ENCODE measurements at regions not wholly inside any gene's neighbourhood (a gene's known extent, or its start where the extent isn't known, plus 50 kb on each side); places are given as distances from the start of the nearest gene placed in this dataset.

DNA sequence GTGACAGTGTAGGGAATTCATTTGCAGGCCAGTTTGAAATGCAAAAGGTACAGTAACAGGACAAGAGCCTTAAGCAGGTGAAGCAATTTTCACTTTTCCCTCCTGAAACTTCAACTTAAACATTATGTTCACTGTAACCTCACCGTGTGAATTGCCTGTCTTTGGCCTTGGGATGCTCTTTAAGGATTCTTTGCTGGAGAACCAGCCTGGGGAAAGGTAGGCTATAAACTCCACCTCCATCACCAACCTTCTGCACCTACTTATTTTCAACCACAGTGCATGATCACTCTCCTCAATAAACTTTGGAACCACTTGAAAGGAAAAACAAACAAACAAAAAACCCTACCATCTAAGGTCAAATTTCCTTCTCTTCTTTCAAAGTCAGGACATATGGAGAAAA lies 300.5 kb downstream of the TLE1 start:
- DNase-seq, result no peak

DNA sequence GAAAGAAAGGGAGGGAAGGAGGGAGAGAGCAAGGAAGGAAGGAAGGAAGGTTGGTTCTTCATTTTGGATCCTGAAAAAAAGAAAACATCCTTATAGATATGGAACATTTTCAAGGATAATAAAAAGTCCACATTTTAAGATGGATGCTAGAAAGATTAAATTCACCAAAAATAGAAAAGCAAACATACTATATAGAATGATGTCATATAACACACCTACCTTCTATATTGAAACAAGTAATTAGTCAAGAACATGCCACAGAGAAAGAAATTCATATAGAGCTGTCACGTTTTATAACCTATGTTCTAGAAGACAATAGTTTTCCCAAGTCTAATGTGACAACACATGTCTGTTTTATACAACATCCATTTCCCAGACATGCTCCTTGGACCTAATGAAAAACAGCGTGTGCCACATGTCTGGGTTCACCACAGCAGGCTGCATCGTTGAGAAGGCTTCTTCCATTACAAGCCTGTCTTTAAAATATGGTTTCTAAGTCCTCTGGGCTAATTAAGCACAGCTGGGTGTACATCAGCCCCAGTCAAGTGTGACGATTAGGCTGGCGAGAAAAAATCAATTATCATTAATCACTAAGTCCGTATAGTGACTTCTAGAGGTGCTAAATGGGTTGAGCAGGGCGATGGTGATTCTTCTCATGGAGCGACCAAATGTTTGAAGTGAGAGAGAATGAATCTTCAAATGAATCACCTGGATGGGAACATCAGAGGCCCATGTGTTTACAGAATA lies 301.8 kb downstream of the TLE1 start:
- no peak for DNase-seq

- DNase-seq, result no peak
Measured at GRCh38 chr9:81384911-81385310, 304.4 kb downstream of the TLE1 start.

GRCh38 chr9:81382281-81382680 lies 307.1 kb downstream of the TLE1 start:
- DNase-seq, result no peak

GRCh38 chr9:81381694-81382093 lies 307.7 kb downstream of the TLE1 start:
- DNase-seq, result no peak

DNA sequence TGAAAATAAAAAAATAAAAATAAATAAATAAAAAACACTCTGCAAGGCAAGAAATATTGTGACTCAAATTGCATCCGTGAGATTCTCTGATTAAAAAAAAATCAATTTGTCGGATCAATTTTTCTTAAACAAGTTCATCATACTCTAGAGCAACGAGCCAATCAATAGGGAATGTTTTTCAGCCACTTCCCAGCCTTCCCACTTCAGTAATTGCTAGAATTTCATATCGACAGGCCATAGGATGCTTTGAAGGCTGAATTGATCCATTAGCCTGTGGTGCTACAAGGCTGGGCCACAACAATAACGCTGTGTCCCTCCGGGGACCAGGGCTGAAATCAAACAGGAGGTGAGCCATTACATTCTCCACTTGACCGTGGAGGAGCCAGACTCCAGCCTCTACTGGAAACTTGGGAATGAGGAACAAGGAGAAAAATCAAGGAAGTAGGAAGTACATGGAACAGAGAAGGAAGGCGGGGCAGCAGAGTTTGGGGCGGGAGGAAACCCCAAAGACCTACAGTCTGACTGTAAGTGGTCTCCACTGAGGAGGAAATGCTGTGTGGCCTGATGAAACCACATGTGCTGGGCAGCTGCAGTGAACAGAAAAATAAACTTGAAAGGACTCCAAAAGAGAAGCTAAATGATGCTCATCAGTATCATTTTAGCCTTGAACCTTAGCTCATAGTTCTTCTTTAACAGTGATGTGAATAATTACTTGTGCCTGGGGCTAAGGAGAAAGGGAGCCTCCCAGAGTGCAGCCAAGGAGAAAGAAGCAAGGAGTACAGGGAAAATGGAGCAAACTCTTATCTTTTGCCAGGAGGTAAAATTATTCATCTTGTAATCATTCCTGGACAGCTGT lies 308.6 kb downstream of the TLE1 start:
- DNase-seq, result no peak

- no peak for DNase-seq
Measured at GRCh38 chr9:81379655-81380054, 309.7 kb downstream of the TLE1 start.

DNA sequence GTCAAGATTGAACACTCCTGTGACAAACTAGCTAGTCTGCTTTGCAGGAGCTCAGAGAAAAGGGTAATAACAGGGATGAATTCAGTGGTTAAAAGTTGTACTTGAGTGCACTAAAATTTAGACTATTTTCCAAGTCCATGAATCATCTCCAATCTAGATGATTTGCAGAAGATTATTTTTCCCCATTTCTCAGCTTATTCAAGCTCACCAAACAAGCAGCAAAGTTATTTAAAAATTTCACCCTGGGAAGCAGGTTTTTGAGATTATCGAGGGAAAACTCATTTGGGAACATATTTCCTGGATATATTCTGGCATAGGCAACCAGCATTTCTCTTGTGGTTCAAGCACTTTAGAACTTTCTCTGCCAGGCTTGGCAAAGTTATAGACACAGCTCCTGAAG lies 311.4 kb downstream of the TLE1 start:
- no peak for DNase-seq

DNA sequence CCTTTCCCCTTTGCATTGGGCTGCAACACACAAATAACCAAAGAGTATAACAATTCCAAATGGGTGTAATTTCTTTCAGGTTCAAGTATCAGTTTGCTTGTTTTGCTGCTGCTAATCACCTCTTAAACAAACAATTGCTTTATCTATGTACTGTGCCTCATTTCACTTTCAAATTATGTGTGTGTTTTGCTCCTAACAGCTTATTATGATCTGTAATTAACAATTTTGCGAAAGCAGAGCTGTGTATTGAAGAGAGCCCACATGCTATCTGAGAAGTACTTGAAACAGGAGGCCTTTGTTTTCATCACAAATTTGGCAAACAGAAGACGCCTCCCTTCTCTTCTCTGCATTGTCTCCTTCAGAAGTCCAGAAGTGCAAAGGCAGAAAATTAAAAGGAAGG lies 312.0 kb downstream of the TLE1 start:
- DNase-seq, result no peak

DNA sequence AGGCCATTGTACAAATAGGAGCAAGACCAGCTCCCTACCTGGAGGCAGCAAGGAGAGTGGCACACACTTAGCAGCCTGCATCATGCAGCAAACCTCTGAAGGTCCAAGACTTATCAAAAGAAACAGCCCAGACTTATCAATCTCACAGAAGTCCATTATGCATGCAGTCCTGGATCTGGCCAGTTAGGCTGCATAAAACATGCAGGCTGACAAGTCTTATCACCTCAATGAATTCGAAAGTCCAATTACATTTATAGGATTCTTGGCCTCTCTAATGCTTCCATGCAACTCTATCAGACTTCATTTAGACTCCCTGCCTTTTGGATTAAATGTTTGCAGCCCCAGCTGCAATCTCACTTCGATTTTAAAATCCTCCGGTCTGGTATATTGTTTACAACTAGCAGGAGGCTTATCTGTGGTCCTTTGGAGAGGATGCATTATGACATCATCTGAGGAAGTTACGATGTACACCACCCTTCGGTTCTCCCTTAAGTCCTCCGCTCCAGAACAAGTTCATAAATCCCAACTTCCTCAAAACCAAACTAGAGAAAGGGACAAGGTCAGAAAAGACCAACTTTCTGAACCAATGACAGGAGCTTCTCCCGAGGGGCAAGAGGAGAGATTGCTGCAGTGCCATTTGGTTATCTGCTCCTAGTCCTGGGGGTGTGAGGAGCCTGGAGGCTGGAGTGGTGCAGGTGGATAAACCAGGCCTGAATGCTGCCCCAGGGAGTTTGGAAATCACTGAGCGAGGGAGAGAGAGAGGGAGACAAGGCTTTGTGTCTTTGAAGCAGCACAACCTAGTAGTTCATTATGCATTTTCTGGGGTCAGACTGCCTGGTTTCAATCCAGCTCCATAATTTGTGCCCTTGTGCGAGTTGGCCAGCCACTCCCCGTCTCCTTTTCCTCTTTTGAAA lies 313.9 kb downstream of the TLE1 start:
- peak; percentile 83 for DNase-seq

- DNase-seq, result peak; percentile 12
Measured at GRCh38 chr9:81374459-81375186, 314.7 kb downstream of the TLE1 start.

- no peak for DNase-seq
Measured at GRCh38 chr9:81373294-81373693, 316.1 kb downstream of the TLE1 start.

- DNase-seq, result peak; percentile 21
Measured at GRCh38 chr9:81372628-81373191, 316.6 kb downstream of the TLE1 start.

DNA sequence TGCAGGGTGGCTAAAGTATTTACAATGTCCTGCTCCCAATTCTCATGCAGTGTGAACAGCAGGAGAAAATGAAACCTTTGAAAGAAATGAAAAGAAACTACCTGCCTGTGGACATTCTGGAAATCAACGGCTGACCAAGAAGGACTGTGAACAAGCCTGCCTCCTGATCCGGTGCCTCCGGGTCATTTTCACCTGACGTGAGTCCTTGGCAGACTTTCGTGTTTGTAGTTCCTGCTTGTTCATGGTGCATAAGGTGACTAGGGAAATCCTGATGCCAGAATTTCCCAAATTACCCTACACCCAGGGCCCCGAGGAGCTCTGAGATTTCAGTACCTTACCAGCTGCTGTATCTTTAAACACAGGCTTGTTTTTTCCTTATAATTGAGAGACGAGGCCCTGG lies 317.5 kb downstream of the TLE1 start:
- no peak for DNase-seq

- peak; percentile 18 for DNase-seq
Measured at GRCh38 chr9:81370650-81371049, 318.7 kb downstream of the TLE1 start.

DNA sequence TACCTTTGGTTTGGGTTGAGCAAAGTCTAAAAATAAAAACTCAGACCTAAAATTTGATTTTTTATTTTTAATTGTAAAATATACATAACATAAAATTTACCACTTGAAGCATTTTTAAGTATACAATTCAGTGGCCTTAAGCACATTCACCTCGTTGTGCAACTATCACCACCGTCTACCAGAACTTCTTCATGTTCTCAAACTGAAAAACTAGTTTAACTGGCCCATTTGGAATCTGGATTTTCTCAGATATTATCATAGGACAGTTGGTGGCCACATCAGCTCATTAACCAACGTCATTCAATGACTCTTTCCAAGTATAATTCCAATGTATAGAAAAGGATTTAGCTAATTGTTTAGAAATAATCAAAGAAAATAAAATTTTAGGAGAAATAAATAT lies 319.3 kb downstream of the TLE1 start:
- DNase-seq, result no peak

DNA sequence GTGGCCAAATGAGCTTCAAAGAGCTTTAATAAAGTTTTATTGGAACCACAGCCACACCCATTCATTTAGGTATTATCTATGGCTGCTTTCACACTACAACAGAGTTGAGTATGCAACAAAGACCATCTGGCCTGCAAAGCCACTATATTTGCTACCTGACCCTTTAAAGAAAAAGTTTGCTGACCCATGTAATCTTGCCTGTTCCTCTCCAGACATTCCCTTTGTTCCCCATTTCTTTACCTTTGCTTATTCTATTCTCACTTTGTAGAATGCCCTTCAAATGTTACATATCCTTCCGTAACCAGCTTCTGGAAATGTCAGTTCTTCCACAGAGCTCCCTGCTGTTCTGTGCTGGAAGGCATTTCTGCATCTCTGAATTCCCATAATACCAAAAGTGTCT lies 320.2 kb downstream of the TLE1 start:
- no peak for DNase-seq

- DNase-seq, result no peak
Measured at GRCh38 chr9:81363916-81364480, 325.3 kb downstream of the TLE1 start.

DNA sequence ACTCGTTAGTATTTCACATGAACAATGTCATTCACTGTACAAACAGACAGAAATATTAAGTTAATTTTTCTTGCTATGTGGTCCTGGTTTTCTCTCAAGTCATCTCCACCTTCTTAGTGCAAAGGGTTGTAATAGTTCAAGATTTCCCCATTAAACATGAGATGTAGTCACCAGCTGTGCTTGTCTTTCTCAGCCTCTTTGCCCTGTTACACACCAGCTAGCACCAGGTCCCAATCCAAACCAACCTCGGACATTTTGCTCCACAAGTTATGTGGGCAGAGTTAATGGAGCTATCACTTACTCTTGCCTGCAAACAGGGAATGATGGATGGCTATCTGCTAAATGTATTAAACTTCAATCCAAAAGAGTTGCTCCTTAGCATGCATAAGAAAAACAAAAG lies 328.1 kb downstream of the TLE1 start:
- DNase-seq, result no peak

- no peak for DNase-seq
Measured at GRCh38 chr9:81351166-81351565, 338.2 kb downstream of the TLE1 start.

GRCh38 chr9:81344366-81344765 lies 345.0 kb downstream of the TLE1 start:
- DNase-seq, result no peak

DNA sequence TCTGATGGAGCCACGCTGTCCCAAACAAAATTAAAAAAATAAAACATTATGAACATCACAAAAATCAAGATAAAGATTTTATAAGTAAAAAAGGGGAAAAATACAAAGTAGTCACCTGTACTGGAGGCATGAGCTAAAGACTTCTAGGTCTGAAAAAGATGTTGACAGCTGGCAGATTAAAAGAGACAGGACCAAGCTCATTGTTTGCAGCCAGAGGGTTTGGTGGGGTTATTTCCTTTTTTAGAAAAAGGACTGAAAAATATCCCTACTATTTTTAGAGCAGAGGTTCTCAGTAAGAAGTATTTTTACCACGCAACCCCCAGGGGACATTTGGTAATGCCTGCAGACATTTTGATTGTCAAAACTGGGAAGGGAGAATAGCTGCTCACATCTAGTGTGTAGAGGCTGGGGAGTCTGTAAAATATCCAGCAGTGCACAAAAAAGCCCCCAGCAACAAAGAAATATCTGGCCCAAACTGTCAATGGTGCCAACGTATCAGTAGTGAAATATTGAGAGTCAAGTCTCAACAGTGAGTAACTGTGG lies 353.4 kb downstream of the TLE1 start:
- DNase-seq, result peak; percentile 74

Measured in MV-4-11 (cell line).